Prostate gland (tissue), 2 donors: ENCODE measurements at regions not wholly inside any gene's neighbourhood (a gene's known extent, or its start where the extent isn't known, plus 50 kb on each side); places are given as distances from the start of the nearest gene placed in this dataset.
"Not testable (repeated sequence)": the region's sequence is repeated elsewhere in the genome, so short reads cannot be mapped to it uniquely, and the experiment has no call there.

Experiments used
- DNase-seq: peaks from one replicate; pipeline ENCODE4 v3.0.0-alpha.2; 2019; ENCODE audit warnings: low spot score
- H3K27ac ChIP-seq, 2 donors: fragments of 200-600 bp; sonication (generic); 2 replicates each; pipeline ENCODE4 v1.5.1; 2017 to 2019
- H3K27me3 ChIP-seq: fragments of 200-600 bp; sonication (generic); replicated peaks from 2 replicates; pipeline ENCODE4 v1.5.1; 2019; ENCODE audit not compliant: insufficient read depth
- H3K36me3 ChIP-seq, 2 donors: fragments of 200-600 bp; sonication (generic); 1 replicate in 1 of 2; 2 replicates in 1 of 2; pipeline versions ENCODE4 v1.5.1 to v1.8.1; 2017 to 2019
- H3K4me1 ChIP-seq: fragments of 200-600 bp; sonication (generic); replicated peaks from 2 replicates; pipeline ENCODE4 v1.5.1; 2019
- H3K4me3 ChIP-seq, 2 donors: fragments of 200-600 bp; sonication (generic); 2 replicates each; pipeline ENCODE4 v1.5.1; 2017 to 2019
- H3K9me3 ChIP-seq: fragments of 200-600 bp; sonication (generic); 2 replicates; pipeline ENCODE4 v1.5.1; 2017
- POLR2A ChIP-seq: fragments of 450-650 bp; IDR thresholded peaks from one replicate; pipeline ENCODE4 v1.6.1; 2016; ENCODE audit warnings: antibody characterized with exemption, mild to moderate bottlenecking
- POLR2AphosphoS5 ChIP-seq: sonication (generic); formaldehyde crosslinking; IDR thresholded peaks from one replicate; pipeline ENCODE4 v1.6.1; 2017; ENCODE audit warnings: antibody characterized with exemption
- WGBS: methylation state at CpG from one replicate; pipeline ENCODE4 v1.1.5; 2018; 5-methylcytosine and 5-hydroxymethylcytosine counted together
- intact Hi-C: fragments of 100-400 bp; cut with DNase I; formaldehyde crosslinking; loops from one replicate; pipeline ENCODE4 v1.14.2; 2022
- TF ChIP-seq, protein P1 (sequence below), 4 experiments: fragments of 200-600 bp in 2 of 4; fragments of 450-650 bp in 2 of 4; sonication (generic) in 2 of 4; IDR thresholded peaks; 1 replicate in 3 of 4; 2 replicates in 1 of 4; pipeline ENCODE4 v1.5.1; 2016 to 2019; ENCODE audit warnings: antibody characterized with exemption in 4 of 4, mild to moderate bottlenecking in 2 of 4, moderate library complexity in 2 of 4

- no peak overlapping the region for H3K4me3 ChIP-seq
- no peak for DNase-seq
- no peaks in the 10 kb centered on the region for H3K9me3 ChIP-seq
- no peaks in the 10 kb centered on the region for H3K36me3 ChIP-seq
- TF ChIP-seq POLR2AphosphoS5 (no peak), POLR2A (no peak)
- TF ChIP-seq, protein P1, sequence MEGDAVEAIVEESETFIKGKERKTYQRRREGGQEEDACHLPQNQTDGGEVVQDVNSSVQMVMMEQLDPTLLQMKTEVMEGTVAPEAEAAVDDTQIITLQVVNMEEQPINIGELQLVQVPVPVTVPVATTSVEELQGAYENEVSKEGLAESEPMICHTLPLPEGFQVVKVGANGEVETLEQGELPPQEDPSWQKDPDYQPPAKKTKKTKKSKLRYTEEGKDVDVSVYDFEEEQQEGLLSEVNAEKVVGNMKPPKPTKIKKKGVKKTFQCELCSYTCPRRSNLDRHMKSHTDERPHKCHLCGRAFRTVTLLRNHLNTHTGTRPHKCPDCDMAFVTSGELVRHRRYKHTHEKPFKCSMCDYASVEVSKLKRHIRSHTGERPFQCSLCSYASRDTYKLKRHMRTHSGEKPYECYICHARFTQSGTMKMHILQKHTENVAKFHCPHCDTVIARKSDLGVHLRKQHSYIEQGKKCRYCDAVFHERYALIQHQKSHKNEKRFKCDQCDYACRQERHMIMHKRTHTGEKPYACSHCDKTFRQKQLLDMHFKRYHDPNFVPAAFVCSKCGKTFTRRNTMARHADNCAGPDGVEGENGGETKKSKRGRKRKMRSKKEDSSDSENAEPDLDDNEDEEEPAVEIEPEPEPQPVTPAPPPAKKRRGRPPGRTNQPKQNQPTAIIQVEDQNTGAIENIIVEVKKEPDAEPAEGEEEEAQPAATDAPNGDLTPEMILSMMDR (IDR thresholded peaks at IDR 0.05) = no peak
- intact Hi-C loops = no loop called here
- H3K4me1 ChIP-seq = no peaks in the 10 kb centered on the region
- WGBS = 100% methylated on average over 2 of the region's 2 CpGs
- H3K27me3 ChIP-seq = no peaks in the 10 kb centered on the region
- H3K27ac ChIP-seq = no peak overlapping the region
These were observed 125.2 kb downstream of the ZNF648 start for GRCh38 chr1:181936269-181936668.

DNA sequence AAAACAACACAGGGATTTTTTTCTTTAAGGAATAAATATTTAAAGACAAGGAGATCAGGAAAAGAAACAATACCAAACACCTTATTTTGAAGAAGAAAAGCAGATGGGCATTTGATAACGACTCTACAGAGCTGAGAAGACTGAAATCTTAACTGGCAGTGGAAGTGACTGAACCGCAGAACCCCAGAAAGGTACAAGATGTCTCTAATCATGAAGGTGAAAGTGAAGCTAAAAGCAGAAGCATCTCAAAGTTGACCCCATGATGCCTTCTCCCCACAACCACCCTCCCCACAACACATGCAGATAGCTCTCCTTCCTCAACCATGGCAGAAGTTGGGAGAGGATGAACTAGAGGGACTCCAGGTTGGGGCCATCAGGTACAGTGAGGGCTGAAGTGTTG lies 129.6 kb downstream of the ZNF648 start:
- TF ChIP-seq, protein P1 (IDR thresholded peaks at IDR 0.05) = no peak
- TF ChIP-seq POLR2A = no peak
- no peak for TF ChIP-seq POLR2AphosphoS5
- H3K36me3 ChIP-seq = no peaks in the 10 kb centered on the region
- intact Hi-C loops = no loop called here
- 94% methylated on average over 2 of the region's 2 CpGs for WGBS
- no peaks in the 10 kb centered on the region for H3K4me1 ChIP-seq
- no peak overlapping the region for H3K27ac ChIP-seq
- H3K9me3 ChIP-seq = no peaks in the 10 kb centered on the region
- no peak for DNase-seq
- H3K4me3 ChIP-seq = no peak overlapping the region
- no peaks in the 10 kb centered on the region for H3K27me3 ChIP-seq

- TF ChIP-seq, protein P1 (IDR thresholded peaks at IDR 0.05) = no peak
- no peak for TF ChIP-seq POLR2A
- TF ChIP-seq POLR2AphosphoS5 = no peak
- H3K9me3 ChIP-seq = no peaks in the 10 kb centered on the region
- no peak for DNase-seq
These were observed 131.3 kb downstream of the ZNF648 start for GRCh38 chr1:181930187-181930586.

GRCh38 chr1:181926697-181927096 lies 134.8 kb downstream of the ZNF648 start:
- Histone ChIP-seq H3K4me1 (no peaks in the 10 kb centered on the region), H3K27ac (no peak overlapping the region), H3K27me3 (no peaks in the 10 kb centered on the region), H3K4me3 (no peak overlapping the region), H3K36me3 (no peaks in the 10 kb centered on the region), H3K9me3 (no peaks in the 10 kb centered on the region)
- intact Hi-C loops = no loop called here
- DNase-seq = no peak
- TF ChIP-seq, protein P1 (IDR thresholded peaks at IDR 0.05) = no peak
- TF ChIP-seq POLR2A (no peak), POLR2AphosphoS5 (no peak)

More at GRCh38 chr1:181930187-181930586, 131.3 kb downstream of the ZNF648 start:
- intact Hi-C loops = no loop called here
- 46% methylated on average over 2 of the region's 2 CpGs for WGBS
- H3K4me1 ChIP-seq = no peaks in the 10 kb centered on the region
- H3K27me3 ChIP-seq = no peaks in the 10 kb centered on the region
- no peak overlapping the region for H3K27ac ChIP-seq
- H3K36me3 ChIP-seq = no peaks in the 10 kb centered on the region
- H3K4me3 ChIP-seq = no peak overlapping the region

GRCh38 chr1:181924034-181924433 lies 137.5 kb downstream of the ZNF648 start:
- H3K27ac ChIP-seq, H3K4me3 ChIP-seq, H3K36me3 ChIP-seq, H3K9me3 ChIP-seq, H3K4me1 ChIP-seq, intact Hi-C loops, H3K27me3 ChIP-seq, DNase-seq: not testable (repeated sequence)
- 92% methylated on average over 2 of the region's 2 CpGs for WGBS
